Activated CD4-positive, alpha-beta T cell treated with anti-CD3 and anti-CD28 coated beads, Interleukin-2, amount 10 ng/mL, durations not matched to agents 7 days and 5 days (primary cell): ENCODE measurements at regions not wholly inside any gene's neighbourhood (a gene's known extent, or its start where the extent isn't known, plus 50 kb on each side); places are given as distances from the start of the nearest gene placed in this dataset.

Experiments used
- CTCF ChIA-PET: fragments of 350-600 bp; sonication (Branson Sonifier 250); formaldehyde crosslinking; loops from one replicate; lab custom pipeline; 2021; ENCODE audit warnings: antibody characterized with exemption; lab: Charles Lee
- POLR2A ChIA-PET: fragments of 350-600 bp; sonication (Branson Sonifier 250); formaldehyde crosslinking; loops from one replicate; lab custom pipeline; 2021; ENCODE audit warnings: antibody characterized with exemption; lab: Charles Lee
- DNase-seq: peaks from one replicate; pipeline ENCODE4 v3.0.0-alpha.2; 2020
- H3K27ac Mint-ChIP-seq: one replicate; pipeline ENCODE4 v1.8.0; 2021; ENCODE audit warnings: mild to moderate bottlenecking, moderate library complexity, mixed read lengths
- H3K27me3 Mint-ChIP-seq: one replicate; pipeline ENCODE4 v1.8.0; 2021; ENCODE audit warnings: mixed read lengths
- H3K36me3 Mint-ChIP-seq: one replicate; pipeline ENCODE4 v1.8.0; 2021; ENCODE audit warnings: low read depth, mixed read lengths
- H3K4me1 Mint-ChIP-seq: one replicate; pipeline ENCODE4 v1.8.0; 2021; ENCODE audit warnings: mixed read lengths
- H3K4me3 Mint-ChIP-seq: one replicate; pipeline ENCODE4 v1.8.0; 2021; ENCODE audit warnings: mild to moderate bottlenecking, moderate library complexity, mixed read lengths
- H3K9me3 Mint-ChIP-seq: one replicate; pipeline ENCODE4 v1.8.0; 2021; ENCODE audit warnings: mixed read lengths

GRCh38 chr4:28879900-28880299 is 1840.3 kb upstream of the PCDH7 start:
- DNase-seq, result no peak
- Mint-ChIP-seq H3K4me3 (no peak overlapping the region), H3K27me3 (no peaks in the 10 kb centered on the region), H3K9me3 (peaks cover 3% of the 10 kb centered on the region), H3K27ac (no peak overlapping the region), H3K36me3 (no peaks in the 10 kb centered on the region), H3K4me1 (no peaks in the 10 kb centered on the region)
- ChIA-PET POLR2A (no interaction called here), CTCF (no interaction called here)

- no peaks in the 10 kb centered on the region for H3K36me3 Mint-ChIP-seq
- H3K9me3 Mint-ChIP-seq, result peaks cover 1% of the 10 kb centered on the region
- H3K27ac Mint-ChIP-seq, result no peak overlapping the region
- no peaks in the 10 kb centered on the region for H3K4me1 Mint-ChIP-seq
- ChIA-PET CTCF (no interaction called here), POLR2A (no interaction called here)
- DNase-seq, result no peak
- H3K27me3 Mint-ChIP-seq, result no peaks in the 10 kb centered on the region
- H3K4me3 Mint-ChIP-seq, result no peak overlapping the region
Observed at GRCh38 chr4:28883211-28883610, 1837.0 kb upstream of the PCDH7 start.

GRCh38 chr4:28886934-28887333 is 1833.2 kb upstream of the PCDH7 start:
- H3K27ac Mint-ChIP-seq, result no peak overlapping the region
- H3K4me1 Mint-ChIP-seq, result no peaks in the 10 kb centered on the region
- H3K36me3 Mint-ChIP-seq, result no peaks in the 10 kb centered on the region
- H3K4me3 Mint-ChIP-seq, result no peak overlapping the region
- no peak for DNase-seq
- CTCF ChIA-PET, result no interaction called here
- H3K9me3 Mint-ChIP-seq, result peaks cover 3% of the 10 kb centered on the region
- H3K27me3 Mint-ChIP-seq, result no peaks in the 10 kb centered on the region
- POLR2A ChIA-PET, result no interaction called here

GRCh38 chr4:28890949-28891775 is 1829.0 kb upstream of the PCDH7 start:
- Mint-ChIP-seq H3K4me1 (no peaks in the 10 kb centered on the region), H3K36me3 (no peaks in the 10 kb centered on the region), H3K4me3 (no peak overlapping the region), H3K27ac (no peak overlapping the region), H3K9me3 (peaks cover 12% of the 10 kb centered on the region), H3K27me3 (no peaks in the 10 kb centered on the region)
- CTCF ChIA-PET, result no interaction called here
- POLR2A ChIA-PET, result no interaction called here
- no peak for DNase-seq

- H3K27me3 Mint-ChIP-seq, result no peaks in the 10 kb centered on the region
- H3K27ac Mint-ChIP-seq, result no peak overlapping the region
- H3K36me3 Mint-ChIP-seq, result no peaks in the 10 kb centered on the region
- DNase-seq, result no peak
- no peak overlapping the region for H3K4me3 Mint-ChIP-seq
- H3K4me1 Mint-ChIP-seq, result no peaks in the 10 kb centered on the region
- ChIA-PET POLR2A (no interaction called here), CTCF (no interaction called here)
- peaks cover 11% of the 10 kb centered on the region for H3K9me3 Mint-ChIP-seq
Observed at GRCh38 chr4:28913466-28913865, 1806.7 kb upstream of the PCDH7 start.

- no peak for DNase-seq
- ChIA-PET POLR2A (no interaction called here), CTCF (no interaction called here)
- H3K27me3 Mint-ChIP-seq, result no peaks in the 10 kb centered on the region
- H3K27ac Mint-ChIP-seq, result no peak overlapping the region
- H3K9me3 Mint-ChIP-seq, result peaks cover 15% of the 10 kb centered on the region
- no peaks in the 10 kb centered on the region for H3K4me1 Mint-ChIP-seq
- no peak overlapping the region for H3K4me3 Mint-ChIP-seq
- no peaks in the 10 kb centered on the region for H3K36me3 Mint-ChIP-seq
Observed at GRCh38 chr4:28916585-28916984, 1803.6 kb upstream of the PCDH7 start.

- ChIA-PET CTCF (no interaction called here), POLR2A (no interaction called here)
- H3K4me3 Mint-ChIP-seq, result no peak overlapping the region
- H3K27me3 Mint-ChIP-seq, result no peaks in the 10 kb centered on the region
- no peaks in the 10 kb centered on the region for H3K4me1 Mint-ChIP-seq
- no peaks in the 10 kb centered on the region for H3K36me3 Mint-ChIP-seq
- H3K9me3 Mint-ChIP-seq, result peaks cover 15% of the 10 kb centered on the region
- no peak overlapping the region for H3K27ac Mint-ChIP-seq
- no peak for DNase-seq
Observed at GRCh38 chr4:28918871-28919270, 1801.3 kb upstream of the PCDH7 start.

- Mint-ChIP-seq H3K27ac (no peak overlapping the region), H3K36me3 (no peaks in the 10 kb centered on the region), H3K9me3 (peaks cover 10% of the 10 kb centered on the region), H3K27me3 (no peaks in the 10 kb centered on the region), H3K4me3 (no peak overlapping the region), H3K4me1 (no peaks in the 10 kb centered on the region)
- POLR2A ChIA-PET, result no interaction called here
- CTCF ChIA-PET, result no interaction called here
- no peak for DNase-seq
Observed at GRCh38 chr4:28921886-28922285, 1798.3 kb upstream of the PCDH7 start.

- Mint-ChIP-seq H3K36me3 (no peaks in the 10 kb centered on the region), H3K27ac (no peak overlapping the region)
- POLR2A ChIA-PET, result no interaction called here
Observed at GRCh38 chr4:28926156-28926555, 1794.0 kb upstream of the PCDH7 start.

GRCh38 chr4:28942631-28943030 is 1777.5 kb upstream of the PCDH7 start:
- H3K27ac Mint-ChIP-seq, result no peak overlapping the region
- H3K4me3 Mint-ChIP-seq, result no peak overlapping the region
- CTCF ChIA-PET, result no interaction called here

More at GRCh38 chr4:28926156-28926555, 1794.0 kb upstream of the PCDH7 start:
- Mint-ChIP-seq H3K9me3 (peaks cover 5% of the 10 kb centered on the region), H3K27me3 (no peaks in the 10 kb centered on the region), H3K4me1 (no peaks in the 10 kb centered on the region), H3K4me3 (no peak overlapping the region)
- CTCF ChIA-PET, result no interaction called here
- DNase-seq, result no peak

GRCh38 chr4:28947374-28947773 is 1772.8 kb upstream of the PCDH7 start:
- DNase-seq, result no peak
- Mint-ChIP-seq H3K27ac (no peak overlapping the region), H3K27me3 (no peaks in the 10 kb centered on the region), H3K4me3 (no peak overlapping the region), H3K36me3 (no peaks in the 10 kb centered on the region), H3K4me1 (no peaks in the 10 kb centered on the region), H3K9me3 (peaks cover 8% of the 10 kb centered on the region)
- CTCF ChIA-PET, result no interaction called here
- POLR2A ChIA-PET, result no interaction called here

More at GRCh38 chr4:28942631-28943030, 1777.5 kb upstream of the PCDH7 start:
- POLR2A ChIA-PET, result no interaction called here
- Mint-ChIP-seq H3K36me3 (no peaks in the 10 kb centered on the region), H3K27me3 (no peaks in the 10 kb centered on the region), H3K9me3 (peaks cover 16% of the 10 kb centered on the region), H3K4me1 (no peaks in the 10 kb centered on the region)
- no peak for DNase-seq

- Mint-ChIP-seq H3K36me3 (no peaks in the 10 kb centered on the region), H3K9me3 (peaks cover 4% of the 10 kb centered on the region), H3K4me3 (no peak overlapping the region), H3K4me1 (no peaks in the 10 kb centered on the region), H3K27ac (no peak overlapping the region), H3K27me3 (no peaks in the 10 kb centered on the region)
- ChIA-PET POLR2A (no interaction called here), CTCF (no interaction called here)
- DNase-seq, result no peak
Observed at GRCh38 chr4:28948501-28948900, 1771.7 kb upstream of the PCDH7 start.

GRCh38 chr4:28966982-28967381 is 1753.2 kb upstream of the PCDH7 start:
- Mint-ChIP-seq H3K36me3 (no peaks in the 10 kb centered on the region), H3K4me3 (no peak overlapping the region), H3K27ac (no peak overlapping the region), H3K4me1 (no peaks in the 10 kb centered on the region), H3K9me3 (no peaks in the 10 kb centered on the region), H3K27me3 (no peaks in the 10 kb centered on the region)
- no peak for DNase-seq
- ChIA-PET CTCF (no interaction called here), POLR2A (no interaction called here)
